Peyer's patch (tissue), 4 donors: ENCODE measurements at regions not wholly inside any gene's neighbourhood (a gene's known extent, or its start where the extent isn't known, plus 50 kb on each side); places are given as distances from the start of the nearest gene placed in this dataset.

Experiments used
- CTCF ChIP-seq, 6 experiments: fragments of 450-650 bp in 4 of 6; fragments of 200-600 bp in 2 of 6; sonication (generic) in 1 of 6; IDR thresholded peaks; one replicate each; pipeline ENCODE4 v1.5.1; 2017 to 2019; ENCODE audit warnings: antibody characterized with exemption in 6 of 6, mild to moderate bottlenecking in 3 of 6, moderate library complexity in 1 of 6
- POLR2A ChIP-seq, 2 donors: fragments of 450-650 bp; IDR thresholded peaks; one replicate each; pipeline ENCODE4 v1.5.1; 2017; ENCODE audit warnings: antibody characterized with exemption in 2 of 2, mild to moderate bottlenecking in 2 of 2, moderate library complexity in 2 of 2

DNA sequence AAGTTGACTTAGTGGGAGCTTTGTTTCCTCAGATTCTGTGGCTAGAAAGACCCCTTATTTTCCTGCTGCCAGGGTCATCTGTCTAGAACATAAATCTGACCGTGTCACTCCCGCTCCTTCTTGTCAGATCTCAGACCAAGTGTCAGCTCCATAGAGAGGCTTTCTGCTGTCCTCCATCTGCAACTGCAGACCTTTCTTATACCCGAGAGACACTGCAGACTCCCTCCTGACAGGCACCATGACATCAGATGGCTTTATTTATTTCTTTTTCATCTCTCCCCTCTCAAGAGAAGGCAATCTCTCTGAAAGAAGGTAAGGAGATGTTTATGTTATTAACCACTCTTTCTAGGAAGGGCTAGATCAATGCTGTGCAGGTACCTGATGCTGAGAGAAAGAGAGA lies 726.5 kb downstream of the UQCRFS1 start:
- TF ChIP-seq CTCF (IDR thresholded peaks at IDR 0.05) (no peak), POLR2A (IDR thresholded peaks at IDR 0.05) (no peak)
